ENCODE measurements at regions not wholly inside any gene's neighbourhood (a gene's known extent, or its start where the extent isn't known, plus 50 kb on each side); places are given as distances from the start of the nearest gene placed in this dataset.

GRCh38 chr1:56190806-56191365 lies 388.5 kb downstream of the PLPP3 start:
- no peaks in the 10 kb centered on the region for H3K27me3 ChIP-seq
- no peak for DNase-seq
- TF ChIP-seq CTCF (IDR thresholded peaks at IDR 0.05) (no peak), POLR2A (IDR thresholded peaks at IDR 0.05) (no peak)
- H3K4me1 ChIP-seq: no peaks in the 10 kb centered on the region
- no peaks in the 10 kb centered on the region for H3K9me3 ChIP-seq
- H3K36me3 ChIP-seq (replicated peaks in 1 of 2; ENCODE audit: insufficient read depth in 1 of 2, low read depth in 2 of 2): no peaks in the 10 kb centered on the region
- H3K27ac ChIP-seq: no peak overlapping the region
- H3K4me3 ChIP-seq: no peak overlapping the region
- 73 to 86% methylated on average over 7 of the region's 7 CpGs for WGBS, 2 donors
- intact Hi-C loops (cut with DNase I): no loop called here
- no peak for ATAC-seq

DNA sequence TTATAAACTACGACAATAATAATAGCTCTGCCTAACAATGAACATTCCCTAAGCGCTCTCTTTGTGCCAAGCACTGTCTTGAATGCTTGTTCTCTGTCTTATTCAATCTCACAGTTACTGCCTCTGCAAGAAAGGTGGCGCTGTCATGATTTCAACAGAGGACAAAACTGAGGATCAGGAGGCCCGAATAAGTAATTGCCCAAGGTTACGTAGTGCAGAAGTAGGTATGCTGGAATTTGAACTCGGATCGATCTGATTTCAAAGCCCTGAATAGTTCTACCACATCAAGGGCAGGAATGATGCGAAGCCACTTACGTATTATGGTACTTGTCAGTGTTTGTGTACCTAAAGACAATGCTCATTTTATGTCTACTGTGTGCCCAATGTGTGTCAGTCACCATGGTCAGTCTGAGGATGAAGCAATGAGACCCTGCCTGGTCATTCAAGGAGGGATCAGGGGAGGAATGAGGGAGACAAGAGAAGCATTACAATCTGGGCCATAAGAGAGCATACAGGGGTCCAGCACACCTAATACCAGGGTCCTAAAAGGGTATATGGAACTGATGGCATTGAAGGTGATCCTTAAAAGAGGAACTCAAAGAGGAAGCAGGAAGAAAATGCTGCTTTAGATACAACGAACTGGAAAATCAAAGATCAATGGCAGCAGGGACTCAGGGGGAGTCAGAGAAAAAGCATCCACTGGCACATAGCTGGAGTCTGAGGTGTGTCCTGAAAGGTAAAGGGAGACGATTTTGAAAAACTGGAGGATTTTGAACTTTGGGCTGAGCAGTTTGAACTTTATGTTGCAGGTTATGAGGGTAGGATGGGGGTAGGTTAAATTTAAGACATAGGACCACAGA lies 389.2 kb downstream of the PLPP3 start:
- DNase-seq (no peak), ATAC-seq (no peak)
- peak in 2 of 7 experiments; percentile 8 to 19 for TF ChIP-seq CTCF (IDR thresholded peaks at IDR 0.05)
- TF ChIP-seq POLR2A (IDR thresholded peaks at IDR 0.05): no peak
- no peak overlapping the region for H3K4me3 ChIP-seq
- H3K9me3 ChIP-seq: no peaks in the 10 kb centered on the region
- no peaks in the 10 kb centered on the region for H3K36me3 ChIP-seq (replicated peaks in 1 of 2; ENCODE audit: insufficient read depth in 1 of 2, low read depth in 2 of 2)
- no peaks in the 10 kb centered on the region for H3K4me1 ChIP-seq
- intact Hi-C loops (cut with DNase I): no loop called here
- 71 to 75% methylated on average over 11 of the region's 11 CpGs for WGBS, 2 donors
- H3K27ac ChIP-seq: no peak overlapping the region
- no peaks in the 10 kb centered on the region for H3K27me3 ChIP-seq

DNA sequence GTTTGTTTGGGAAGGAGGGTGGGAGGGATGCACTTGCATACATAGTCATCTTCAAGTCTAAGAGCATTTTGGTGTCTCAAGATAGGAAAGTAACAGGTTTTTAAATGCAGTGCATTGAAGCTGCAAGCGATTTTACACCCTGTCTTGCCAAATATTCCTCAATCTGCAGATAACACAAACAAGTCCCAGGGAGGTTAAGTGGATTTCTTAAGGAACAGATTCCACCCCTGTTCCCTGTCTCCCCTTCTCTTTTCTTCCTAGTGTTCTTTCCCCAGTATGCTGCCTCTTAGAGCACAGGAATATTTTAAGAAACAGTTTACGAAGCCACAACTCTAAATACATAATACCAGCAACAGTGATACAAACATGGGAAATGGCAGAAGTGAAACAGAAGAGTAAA lies 389.9 kb downstream of the PLPP3 start:
- DNase-seq: no peak
- 53 to 63% methylated on average over 2 of the region's 2 CpGs for WGBS, 2 donors
- TF ChIP-seq CTCF (IDR thresholded peaks at IDR 0.05) (no peak), POLR2A (IDR thresholded peaks at IDR 0.05) (no peak)
- H3K4me3 ChIP-seq: no peak overlapping the region
- intact Hi-C loops (cut with DNase I): no loop called here
- no peak for ATAC-seq
- no peaks in the 10 kb centered on the region for H3K36me3 ChIP-seq (replicated peaks in 1 of 2; ENCODE audit: insufficient read depth in 1 of 2, low read depth in 2 of 2)
- no peak overlapping the region for H3K27ac ChIP-seq
- H3K27me3 ChIP-seq: no peaks in the 10 kb centered on the region
- H3K9me3 ChIP-seq: no peaks in the 10 kb centered on the region
- no peaks in the 10 kb centered on the region for H3K4me1 ChIP-seq

DNA sequence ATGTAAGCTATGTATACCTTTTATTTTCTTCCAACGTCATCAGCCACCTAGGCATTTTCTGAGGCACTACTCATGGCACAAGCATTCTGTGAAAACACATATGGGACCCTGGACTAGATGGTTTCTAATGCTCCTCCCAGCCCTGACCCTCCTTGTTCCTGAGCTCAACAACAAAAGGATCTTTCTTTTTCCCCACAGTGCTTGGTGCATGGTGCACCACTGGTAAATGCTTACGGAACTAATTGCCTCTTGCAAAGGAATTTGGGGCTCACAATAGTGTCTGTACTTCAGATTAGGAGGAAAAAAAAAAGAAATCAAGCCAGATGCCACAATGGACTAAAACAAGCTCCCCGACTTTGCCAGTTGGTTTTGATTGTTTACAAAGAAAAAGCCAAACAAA lies 390.5 kb downstream of the PLPP3 start:
- no peak overlapping the region for H3K4me3 ChIP-seq
- no peaks in the 10 kb centered on the region for H3K36me3 ChIP-seq (replicated peaks in 1 of 2; ENCODE audit: insufficient read depth in 1 of 2, low read depth in 2 of 2)
- DNase-seq (no peak), ATAC-seq (no peak)
- H3K27me3 ChIP-seq: no peaks in the 10 kb centered on the region
- H3K9me3 ChIP-seq: no peaks in the 10 kb centered on the region
- H3K4me1 ChIP-seq: no peaks in the 10 kb centered on the region
- TF ChIP-seq POLR2A (IDR thresholded peaks at IDR 0.05) (no peak), CTCF (IDR thresholded peaks at IDR 0.05) (no peak)
- H3K27ac ChIP-seq: no peak overlapping the region
- WGBS, 2 donors: 43 to 60% methylated on average over 3 of the region's 3 CpGs
- intact Hi-C loops (cut with DNase I): no loop called here

GRCh38 chr1:56188221-56188620 lies 391.1 kb downstream of the PLPP3 start:
- no peak overlapping the region for H3K4me3 ChIP-seq
- no peak overlapping the region for H3K27ac ChIP-seq
- no peaks in the 10 kb centered on the region for H3K4me1 ChIP-seq
- ATAC-seq (no peak), DNase-seq (no peak)
- no peaks in the 10 kb centered on the region for H3K9me3 ChIP-seq
- no peaks in the 10 kb centered on the region for H3K27me3 ChIP-seq
- H3K36me3 ChIP-seq (replicated peaks in 1 of 2; ENCODE audit: insufficient read depth in 1 of 2, low read depth in 2 of 2): no peaks in the 10 kb centered on the region
- TF ChIP-seq POLR2A (IDR thresholded peaks at IDR 0.05) (no peak), CTCF (IDR thresholded peaks at IDR 0.05) (no peak)
- WGBS, 2 donors: 53 to 79% methylated on average over 3 of the region's 3 CpGs
- intact Hi-C loops (cut with DNase I): no loop called here
